ENCODE measurements at regions not wholly inside any gene's neighbourhood (a gene's known extent, or its start where the extent isn't known, plus 50 kb on each side); places are given as distances from the start of the nearest gene placed in this dataset.

- TF ChIP-seq EP300 (IDR thresholded peaks at IDR 0.05): no peak
- TF ChIP-seq CTCF (IDR thresholded peaks at IDR 0.05): no peak
- TF ChIP-seq POLR2AphosphoS5 (IDR thresholded peaks at IDR 0.05): no peak
Observed at GRCh38 chr18:40413160-40413559, 1541.9 kb upstream of the PIK3C3 start.
